ENCODE measurements at regions not wholly inside any gene's neighbourhood (a gene's known extent, or its start where the extent isn't known, plus 50 kb on each side); places are given as distances from the start of the nearest gene placed in this dataset.

DNA sequence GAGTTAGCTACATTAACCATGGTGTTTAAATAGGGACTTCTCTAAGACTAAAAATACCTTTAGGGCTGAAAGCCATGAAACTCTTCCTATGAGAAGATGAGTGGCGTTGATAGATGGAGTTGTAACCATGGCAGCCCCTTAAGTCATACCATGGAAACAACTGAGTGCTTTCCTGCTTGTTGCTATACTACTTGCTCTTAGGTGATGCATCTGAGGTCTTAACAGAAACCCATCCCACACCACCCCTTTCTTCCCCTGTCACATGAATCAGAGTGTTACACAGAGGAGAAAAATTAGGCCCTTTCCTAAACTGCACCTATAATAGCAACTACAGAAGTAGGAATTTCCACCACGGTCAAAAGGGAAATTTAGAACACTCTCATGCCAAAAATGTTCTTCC lies 64.3 kb upstream of the ZC3H12C start:
- no peaks in the 10 kb centered on the region for H3K27me3 ChIP-seq
- H3K4me1 ChIP-seq (ENCODE audit: insufficient read depth): peaks cover 6% of the 10 kb centered on the region
- no peaks in the 10 kb centered on the region for H3K9me2 ChIP-seq (replicated peaks; ENCODE audit: insufficient read depth)
- no peak overlapping the region for H3K4me3 ChIP-seq
- no peaks in the 10 kb centered on the region for H3K79me2 ChIP-seq
- no peaks in the 10 kb centered on the region for H3K36me3 ChIP-seq (replicated peaks; ENCODE audit: insufficient read depth, low read depth)
- WGBS (ENCODE audit: low lambda C conversion rate, missing lambda C conversion rate): 87% methylated on average over 2 of the region's 2 CpGs
- no peak for DNase-seq (ENCODE audit: low spot score)
- H4K20me1 ChIP-seq (ENCODE audit: insufficient read depth, poor library complexity, severe bottlenecking): no peaks in the 10 kb centered on the region
- H3K9me3 ChIP-seq (ENCODE audit: low read depth): no peaks in the 10 kb centered on the region
- H3K27ac ChIP-seq: no peak overlapping the region
- no peak overlapping the region for H2AFZ ChIP-seq
- TF ChIP-seq EZH2 (IDR thresholded peaks at IDR 0.05; ENCODE audit: borderline replicate concordance): no peak
- TF ChIP-seq, protein P1, sequence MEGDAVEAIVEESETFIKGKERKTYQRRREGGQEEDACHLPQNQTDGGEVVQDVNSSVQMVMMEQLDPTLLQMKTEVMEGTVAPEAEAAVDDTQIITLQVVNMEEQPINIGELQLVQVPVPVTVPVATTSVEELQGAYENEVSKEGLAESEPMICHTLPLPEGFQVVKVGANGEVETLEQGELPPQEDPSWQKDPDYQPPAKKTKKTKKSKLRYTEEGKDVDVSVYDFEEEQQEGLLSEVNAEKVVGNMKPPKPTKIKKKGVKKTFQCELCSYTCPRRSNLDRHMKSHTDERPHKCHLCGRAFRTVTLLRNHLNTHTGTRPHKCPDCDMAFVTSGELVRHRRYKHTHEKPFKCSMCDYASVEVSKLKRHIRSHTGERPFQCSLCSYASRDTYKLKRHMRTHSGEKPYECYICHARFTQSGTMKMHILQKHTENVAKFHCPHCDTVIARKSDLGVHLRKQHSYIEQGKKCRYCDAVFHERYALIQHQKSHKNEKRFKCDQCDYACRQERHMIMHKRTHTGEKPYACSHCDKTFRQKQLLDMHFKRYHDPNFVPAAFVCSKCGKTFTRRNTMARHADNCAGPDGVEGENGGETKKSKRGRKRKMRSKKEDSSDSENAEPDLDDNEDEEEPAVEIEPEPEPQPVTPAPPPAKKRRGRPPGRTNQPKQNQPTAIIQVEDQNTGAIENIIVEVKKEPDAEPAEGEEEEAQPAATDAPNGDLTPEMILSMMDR (IDR thresholded peaks at IDR 0.05; ENCODE audit: poor library complexity): no peak
- no peak for TF ChIP-seq EZH2phosphoT487 (IDR thresholded peaks at IDR 0.05; ENCODE audit: low read depth, severe bottlenecking, unreplicated experiment)
- H3K4me2 ChIP-seq: no peak overlapping the region

DNA sequence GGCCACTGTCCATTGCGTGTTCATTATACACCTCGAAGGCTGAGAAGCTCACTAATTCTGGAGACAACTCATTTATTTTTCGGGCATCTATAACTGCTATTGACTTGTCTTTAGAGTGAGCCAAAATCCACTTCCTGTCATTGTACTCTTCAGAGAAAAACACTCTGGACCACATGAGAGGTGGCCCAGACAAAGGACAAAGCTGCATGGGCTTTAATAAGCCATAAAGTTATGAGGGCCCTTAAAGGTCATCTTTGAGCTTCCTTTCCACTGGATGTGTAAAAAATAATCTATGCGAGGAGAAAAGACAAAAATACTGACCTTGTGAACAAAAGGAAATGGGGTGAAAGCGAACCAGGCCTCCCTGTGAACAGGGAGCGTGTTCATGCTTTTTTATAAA lies 63.5 kb upstream of the ZC3H12C start:
- no peak for DNase-seq (ENCODE audit: low spot score)
- peaks cover 6% of the 10 kb centered on the region for H3K4me1 ChIP-seq (ENCODE audit: insufficient read depth)
- H3K9me2 ChIP-seq (replicated peaks; ENCODE audit: insufficient read depth): no peaks in the 10 kb centered on the region
- 94% methylated on average over 6 of the region's 6 CpGs for WGBS (ENCODE audit: low lambda C conversion rate, missing lambda C conversion rate)
- H2AFZ ChIP-seq: no peak overlapping the region
- H3K4me3 ChIP-seq: no peak overlapping the region
- H3K79me2 ChIP-seq: no peaks in the 10 kb centered on the region
- TF ChIP-seq EZH2phosphoT487 (IDR thresholded peaks at IDR 0.05; ENCODE audit: low read depth, severe bottlenecking, unreplicated experiment) (no peak), EZH2 (IDR thresholded peaks at IDR 0.05; ENCODE audit: borderline replicate concordance) (no peak)
- TF ChIP-seq, protein P1 (IDR thresholded peaks at IDR 0.05; ENCODE audit: poor library complexity): no peak
- H3K4me2 ChIP-seq: no peak overlapping the region
- no peaks in the 10 kb centered on the region for H3K9me3 ChIP-seq (ENCODE audit: low read depth)
- no peaks in the 10 kb centered on the region for H4K20me1 ChIP-seq (ENCODE audit: insufficient read depth, poor library complexity, severe bottlenecking)
- H3K27me3 ChIP-seq: no peaks in the 10 kb centered on the region
- H3K36me3 ChIP-seq (replicated peaks; ENCODE audit: insufficient read depth, low read depth): no peaks in the 10 kb centered on the region
- H3K27ac ChIP-seq: no peak overlapping the region

DNA sequence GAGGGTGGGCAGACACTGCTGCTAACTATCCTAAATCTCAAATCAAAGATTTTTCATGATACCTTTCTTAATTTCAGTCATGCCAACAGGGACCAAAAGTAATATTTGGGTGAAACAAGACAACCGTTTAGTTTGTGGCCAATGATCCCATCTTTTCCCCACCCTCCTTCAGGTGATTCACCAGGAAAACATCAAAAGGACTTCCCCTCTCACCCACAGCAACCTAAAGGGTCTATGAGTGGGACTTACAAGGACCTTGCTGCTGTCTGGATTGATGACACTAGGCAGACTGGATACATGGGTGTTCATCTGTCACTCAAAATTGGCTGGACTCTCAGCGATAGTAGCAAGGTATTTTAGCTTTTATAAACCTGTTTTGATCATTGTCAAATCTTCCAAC lies 62.0 kb upstream of the ZC3H12C start:
- no peak overlapping the region for H2AFZ ChIP-seq
- no peak overlapping the region for H3K27ac ChIP-seq
- no peaks in the 10 kb centered on the region for H3K9me2 ChIP-seq (replicated peaks; ENCODE audit: insufficient read depth)
- TF ChIP-seq EZH2 (IDR thresholded peaks at IDR 0.05; ENCODE audit: borderline replicate concordance): no peak
- TF ChIP-seq EZH2phosphoT487 (IDR thresholded peaks at IDR 0.05; ENCODE audit: low read depth, severe bottlenecking, unreplicated experiment): no peak
- TF ChIP-seq, protein P1 (IDR thresholded peaks at IDR 0.05; ENCODE audit: poor library complexity): no peak
- 87% methylated on average over 2 of the region's 2 CpGs for WGBS (ENCODE audit: low lambda C conversion rate, missing lambda C conversion rate)
- no peaks in the 10 kb centered on the region for H3K27me3 ChIP-seq
- no peak overlapping the region for H3K4me2 ChIP-seq
- no peaks in the 10 kb centered on the region for H3K9me3 ChIP-seq (ENCODE audit: low read depth)
- H3K79me2 ChIP-seq: no peaks in the 10 kb centered on the region
- DNase-seq (ENCODE audit: low spot score): no peak
- H4K20me1 ChIP-seq (ENCODE audit: insufficient read depth, poor library complexity, severe bottlenecking): no peaks in the 10 kb centered on the region
- no peaks in the 10 kb centered on the region for H3K36me3 ChIP-seq (replicated peaks; ENCODE audit: insufficient read depth, low read depth)
- H3K4me1 ChIP-seq (ENCODE audit: insufficient read depth): peaks cover 6% of the 10 kb centered on the region
- no peak overlapping the region for H3K4me3 ChIP-seq

DNA sequence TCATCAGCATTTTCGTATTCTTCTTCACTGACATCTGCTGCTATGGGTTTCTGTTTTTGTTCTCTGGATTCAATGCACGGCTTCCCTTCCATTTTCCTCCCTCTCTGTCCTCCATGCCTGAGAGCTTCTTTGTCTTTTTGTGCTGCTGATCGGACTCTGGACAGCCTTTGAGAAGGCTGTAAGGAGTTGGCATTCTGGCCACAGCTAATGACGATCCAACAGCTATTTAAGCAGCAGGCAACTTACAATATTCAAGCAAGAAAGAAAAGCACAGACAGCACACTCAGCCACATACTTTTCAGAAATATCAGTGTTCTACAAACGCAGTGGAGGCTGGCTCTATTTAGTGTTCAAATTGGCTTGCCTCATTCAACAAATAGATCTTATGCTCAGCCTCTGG lies 60.9 kb upstream of the ZC3H12C start:
- TF ChIP-seq EZH2 (IDR thresholded peaks at IDR 0.05; ENCODE audit: borderline replicate concordance) (no peak), EZH2phosphoT487 (IDR thresholded peaks at IDR 0.05; ENCODE audit: low read depth, severe bottlenecking, unreplicated experiment) (no peak)
- TF ChIP-seq, protein P1 (IDR thresholded peaks at IDR 0.05; ENCODE audit: poor library complexity): no peak

More for the DNA sequence above, 60.9 kb upstream of the ZC3H12C start:
- no peak overlapping the region for H3K4me3 ChIP-seq
- no peak overlapping the region for H3K4me2 ChIP-seq
- H3K79me2 ChIP-seq: no peaks in the 10 kb centered on the region
- no peaks in the 10 kb centered on the region for H3K27me3 ChIP-seq
- H3K27ac ChIP-seq: no peak overlapping the region
- H3K9me3 ChIP-seq (ENCODE audit: low read depth): no peaks in the 10 kb centered on the region
- WGBS (ENCODE audit: low lambda C conversion rate, missing lambda C conversion rate): 82% methylated on average over 5 of the region's 5 CpGs
- H4K20me1 ChIP-seq (ENCODE audit: insufficient read depth, poor library complexity, severe bottlenecking): no peaks in the 10 kb centered on the region
- no peak for DNase-seq (ENCODE audit: low spot score)
- no peaks in the 10 kb centered on the region for H3K9me2 ChIP-seq (replicated peaks; ENCODE audit: insufficient read depth)
- no peaks in the 10 kb centered on the region for H3K36me3 ChIP-seq (replicated peaks; ENCODE audit: insufficient read depth, low read depth)
- no peak overlapping the region for H2AFZ ChIP-seq
- no peaks in the 10 kb centered on the region for H3K4me1 ChIP-seq (ENCODE audit: insufficient read depth)
